H1 (cell line): ENCODE measurements at regions not wholly inside any gene's neighbourhood (a gene's known extent, or its start where the extent isn't known, plus 50 kb on each side); places are given as distances from the start of the nearest gene placed in this dataset.

Experiments used
- GABPA ChIP-seq: IDR thresholded peaks from 2 replicates; pipeline ENCODE4 v1.6.1; 2011; ENCODE audit warnings: mild to moderate bottlenecking, low read length, moderate library complexity, borderline replicate concordance; ENCODE audit not compliant: insufficient read depth
- KDM1A ChIP-seq: fragments of 200-600, 300-600 bp; sonication (generic); IDR thresholded peaks from 2 replicates; pipeline ENCODE4 v1.7.1; 2016; ENCODE audit warnings: mild to moderate bottlenecking, low read length, borderline replicate concordance
- POLR2A ChIP-seq, 2 experiments: IDR thresholded peaks; 1 replicate in 1 of 2; 2 replicates in 1 of 2; pipeline ENCODE4 v1.6.1; 2011; ENCODE audit warnings: low read depth in 2 of 2, low read length in 2 of 2, mild to moderate bottlenecking in 2 of 2; ENCODE audit errors: control extremely low read depth in 1 of 2
- RFX5 ChIP-seq: IDR thresholded peaks from 2 replicates; pipeline ENCODE4 v1.6.1; 2011; ENCODE audit warnings: low read depth, low read length, improper control_type of control experiment, borderline replicate concordance

- TF ChIP-seq RFX5: no peak
- TF ChIP-seq POLR2A (IDR thresholded peaks at IDR 0.05; ENCODE audit: control extremely low read depth in 1 of 2, low read depth in 2 of 2, low read length in 2 of 2): no peak
- no peak for TF ChIP-seq KDM1A
- no peak for TF ChIP-seq GABPA
Measured at GRCh38 chr7:116446212-116446855, 53.2 kb upstream of the CAV2 start.
